Neural cell (in vitro differentiated cells): ENCODE measurements at regions not wholly inside any gene's neighbourhood (a gene's known extent, or its start where the extent isn't known, plus 50 kb on each side); places are given as distances from the start of the nearest gene placed in this dataset.

ENCODE experiments used
- H2AFZ ChIP-seq: fragments of 200-600, 300-800 bp; sonication (generic), shearing (Covaris generic); 2 replicates; pipeline ENCODE4 v1.6.0; 2014; ENCODE audit warnings: low read depth, mild to moderate bottlenecking, antibody characterized with exemption, low read length, moderate library complexity
- H3F3A ChIP-seq: fragments of 200-600 bp; shearing (Covaris generic); 2 replicates; pipeline ENCODE4 v1.6.1; 2016; ENCODE audit warnings: mild to moderate bottlenecking, moderate library complexity, mixed read lengths, antibody characterized with exemption, low read length; ENCODE audit not compliant: insufficient read depth, poor library complexity, severe bottlenecking
- H3K27ac ChIP-seq: fragments of 200-600, 300-800 bp; sonication (generic), shearing (Covaris generic); 2 replicates; pipeline ENCODE4 v1.5.1; 2014; ENCODE audit warnings: mild to moderate bottlenecking, low read length, moderate library complexity
- H3K27me3 ChIP-seq: fragments of 300-800, 200-600 bp; sonication (generic), shearing (Covaris generic); 2 replicates; pipeline ENCODE4 v1.6.0; 2014; ENCODE audit warnings: mild to moderate bottlenecking, low read depth, low read length, moderate library complexity; ENCODE audit not compliant: insufficient read depth
- H3K36me3 ChIP-seq: fragments of 300-800, 200-600 bp; sonication (generic), shearing (Covaris generic); 2 replicates; pipeline ENCODE4 v1.5.1; 2014; ENCODE audit warnings: mild to moderate bottlenecking, antibody characterized with exemption, low read length, moderate library complexity; ENCODE audit not compliant: insufficient read depth
- H3K4me2 ChIP-seq: fragments of 300-800, 200-600 bp; sonication (generic), shearing (Covaris generic); 2 replicates; pipeline ENCODE4 v1.6.0; 2014; ENCODE audit warnings: mild to moderate bottlenecking, low read length
- H3K4me3 ChIP-seq: fragments of 300-800, 200-600 bp; sonication (generic), shearing (Covaris generic); 2 replicates; pipeline ENCODE4 v1.5.1; 2014; ENCODE audit warnings: mild to moderate bottlenecking, low read length, moderate library complexity
- H3K79me2 ChIP-seq: fragments of 200-600 bp; shearing (Covaris generic); replicated peaks from 2 replicates; pipeline ENCODE4 v1.6.0; 2014; ENCODE audit warnings: mild to moderate bottlenecking, low read length, moderate library complexity; ENCODE audit not compliant: insufficient read depth
- H3K9ac ChIP-seq: fragments of 300-800, 200-600 bp; sonication (generic), shearing (Covaris generic); 2 replicates; pipeline ENCODE4 v1.6.1; 2016; ENCODE audit warnings: mild to moderate bottlenecking, low read length, mixed read lengths
- H3K9me2 ChIP-seq: fragments of 200-600 bp; shearing (Covaris generic); 2 replicates; pipeline ENCODE4 v1.6.1; 2016; ENCODE audit warnings: mild to moderate bottlenecking, low read length, mixed read lengths; ENCODE audit not compliant: insufficient read depth
- H3K9me3 ChIP-seq: fragments of 200-600, 300-800 bp; sonication (generic), shearing (Covaris generic); 2 replicates; pipeline ENCODE4 v1.6.1; 2016; ENCODE audit warnings: mild to moderate bottlenecking, mixed run types, low read length, moderate library complexity, mixed read lengths
- H4K20me1 ChIP-seq: fragments of 200-600 bp; shearing (Covaris generic); 2 replicates; pipeline ENCODE4 v1.6.1; 2016; ENCODE audit warnings: mild to moderate bottlenecking, mixed run types; ENCODE audit not compliant: insufficient read depth
- EP300 ChIP-seq: fragments of 450-650 bp; conservative IDR thresholded peaks from 2 replicates; pipeline ENCODE4 v1.6.1; 2014; ENCODE audit warnings: antibody characterized with exemption, mild to moderate bottlenecking, moderate library complexity; ENCODE audit not compliant: poor library complexity, severe bottlenecking
- EZH2 ChIP-seq: fragments of 200-600, 300-800 bp; shearing (Covaris generic), sonication (generic); IDR thresholded peaks from 2 replicates; pipeline ENCODE4 v1.6.1; 2014; ENCODE audit warnings: antibody characterized with exemption, low read length, borderline replicate concordance, mild to moderate bottlenecking; ENCODE audit not compliant: insufficient read depth, poor library complexity, severe bottlenecking
- MXI1 ChIP-seq: fragments of 450-650 bp; conservative IDR thresholded peaks from 2 replicates; pipeline ENCODE4 v1.6.1; 2014; ENCODE audit warnings: antibody characterized with exemption, mild to moderate bottlenecking; ENCODE audit not compliant: poor library complexity, severe bottlenecking
- POLR2AphosphoS5 ChIP-seq: IDR thresholded peaks from 2 replicates; pipeline ENCODE4 v1.6.1; 2012
- RAD21 ChIP-seq: fragments of 450-650 bp; conservative IDR thresholded peaks from 2 replicates; pipeline ENCODE4 v1.6.1; 2014; ENCODE audit warnings: antibody characterized with exemption, mild to moderate bottlenecking, moderate library complexity
- SMC3 ChIP-seq: fragments of 450-650 bp; conservative IDR thresholded peaks from 2 replicates; pipeline ENCODE4 v1.6.1; 2014; ENCODE audit warnings: antibody characterized with exemption, mild to moderate bottlenecking, moderate library complexity; ENCODE audit not compliant: poor library complexity
- TAF1 ChIP-seq: IDR thresholded peaks from 2 replicates; pipeline ENCODE4 v1.6.1; 2012; ENCODE audit warnings: low read depth
- TF ChIP-seq, protein P1 (sequence below): IDR thresholded peaks from 2 replicates; pipeline ENCODE4 v1.6.1; 2012; ENCODE audit warnings: borderline replicate concordance
- TF ChIP-seq, protein P2 (sequence below): fragments of 450-650 bp; IDR thresholded peaks from 2 replicates; pipeline ENCODE4 v1.5.1; 2014; ENCODE audit warnings: antibody characterized with exemption, mild to moderate bottlenecking, moderate library complexity; ENCODE audit not compliant: poor library complexity, severe bottlenecking

DNA sequence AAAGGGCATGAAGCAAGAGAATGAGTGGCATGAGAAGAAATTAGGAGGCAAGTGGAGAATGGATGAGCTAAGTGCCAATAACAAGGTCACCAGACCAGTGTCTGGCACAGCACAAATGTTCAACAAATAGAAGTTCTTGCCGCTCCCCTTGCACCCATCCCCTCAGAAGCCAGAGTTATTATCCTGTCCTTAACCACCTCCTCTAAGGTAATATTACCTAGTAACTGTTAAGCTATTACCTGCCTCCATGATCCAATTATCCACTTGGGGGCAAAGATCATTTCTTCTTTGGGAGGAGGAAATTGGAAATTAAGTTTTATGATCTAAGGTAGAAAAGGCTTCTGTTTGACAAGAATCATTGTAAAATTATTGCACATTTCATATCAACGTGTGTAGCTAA lies 133.8 kb downstream of the FOXA2 start:
- no peaks in the 10 kb centered on the region for H3K79me2 ChIP-seq
- no peaks in the 10 kb centered on the region for H3K36me3 ChIP-seq
- TF ChIP-seq RAD21 (no peak), POLR2AphosphoS5 (no peak), SMC3 (no peak), EZH2 (no peak), EP300 (no peak), MXI1 (no peak), TAF1 (no peak)
- TF ChIP-seq, protein P1, sequence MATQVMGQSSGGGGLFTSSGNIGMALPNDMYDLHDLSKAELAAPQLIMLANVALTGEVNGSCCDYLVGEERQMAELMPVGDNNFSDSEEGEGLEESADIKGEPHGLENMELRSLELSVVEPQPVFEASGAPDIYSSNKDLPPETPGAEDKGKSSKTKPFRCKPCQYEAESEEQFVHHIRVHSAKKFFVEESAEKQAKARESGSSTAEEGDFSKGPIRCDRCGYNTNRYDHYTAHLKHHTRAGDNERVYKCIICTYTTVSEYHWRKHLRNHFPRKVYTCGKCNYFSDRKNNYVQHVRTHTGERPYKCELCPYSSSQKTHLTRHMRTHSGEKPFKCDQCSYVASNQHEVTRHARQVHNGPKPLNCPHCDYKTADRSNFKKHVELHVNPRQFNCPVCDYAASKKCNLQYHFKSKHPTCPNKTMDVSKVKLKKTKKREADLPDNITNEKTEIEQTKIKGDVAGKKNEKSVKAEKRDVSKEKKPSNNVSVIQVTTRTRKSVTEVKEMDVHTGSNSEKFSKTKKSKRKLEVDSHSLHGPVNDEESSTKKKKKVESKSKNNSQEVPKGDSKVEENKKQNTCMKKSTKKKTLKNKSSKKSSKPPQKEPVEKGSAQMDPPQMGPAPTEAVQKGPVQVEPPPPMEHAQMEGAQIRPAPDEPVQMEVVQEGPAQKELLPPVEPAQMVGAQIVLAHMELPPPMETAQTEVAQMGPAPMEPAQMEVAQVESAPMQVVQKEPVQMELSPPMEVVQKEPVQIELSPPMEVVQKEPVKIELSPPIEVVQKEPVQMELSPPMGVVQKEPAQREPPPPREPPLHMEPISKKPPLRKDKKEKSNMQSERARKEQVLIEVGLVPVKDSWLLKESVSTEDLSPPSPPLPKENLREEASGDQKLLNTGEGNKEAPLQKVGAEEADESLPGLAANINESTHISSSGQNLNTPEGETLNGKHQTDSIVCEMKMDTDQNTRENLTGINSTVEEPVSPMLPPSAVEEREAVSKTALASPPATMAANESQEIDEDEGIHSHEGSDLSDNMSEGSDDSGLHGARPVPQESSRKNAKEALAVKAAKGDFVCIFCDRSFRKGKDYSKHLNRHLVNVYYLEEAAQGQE: no peak
- TF ChIP-seq, protein P2, sequence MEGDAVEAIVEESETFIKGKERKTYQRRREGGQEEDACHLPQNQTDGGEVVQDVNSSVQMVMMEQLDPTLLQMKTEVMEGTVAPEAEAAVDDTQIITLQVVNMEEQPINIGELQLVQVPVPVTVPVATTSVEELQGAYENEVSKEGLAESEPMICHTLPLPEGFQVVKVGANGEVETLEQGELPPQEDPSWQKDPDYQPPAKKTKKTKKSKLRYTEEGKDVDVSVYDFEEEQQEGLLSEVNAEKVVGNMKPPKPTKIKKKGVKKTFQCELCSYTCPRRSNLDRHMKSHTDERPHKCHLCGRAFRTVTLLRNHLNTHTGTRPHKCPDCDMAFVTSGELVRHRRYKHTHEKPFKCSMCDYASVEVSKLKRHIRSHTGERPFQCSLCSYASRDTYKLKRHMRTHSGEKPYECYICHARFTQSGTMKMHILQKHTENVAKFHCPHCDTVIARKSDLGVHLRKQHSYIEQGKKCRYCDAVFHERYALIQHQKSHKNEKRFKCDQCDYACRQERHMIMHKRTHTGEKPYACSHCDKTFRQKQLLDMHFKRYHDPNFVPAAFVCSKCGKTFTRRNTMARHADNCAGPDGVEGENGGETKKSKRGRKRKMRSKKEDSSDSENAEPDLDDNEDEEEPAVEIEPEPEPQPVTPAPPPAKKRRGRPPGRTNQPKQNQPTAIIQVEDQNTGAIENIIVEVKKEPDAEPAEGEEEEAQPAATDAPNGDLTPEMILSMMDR: no peak
- no peak overlapping the region for H3K27ac ChIP-seq
- H3K9me2 ChIP-seq: no peaks in the 10 kb centered on the region
- no peaks in the 10 kb centered on the region for H3F3A ChIP-seq
- H3K9ac ChIP-seq: no peak overlapping the region
- H3K4me3 ChIP-seq: no peak overlapping the region
- H3K4me2 ChIP-seq: no peak overlapping the region
- no peaks in the 10 kb centered on the region for H3K9me3 ChIP-seq
- H4K20me1 ChIP-seq: no peaks in the 10 kb centered on the region
- H2AFZ ChIP-seq: no peak overlapping the region
- H3K27me3 ChIP-seq: no peaks in the 10 kb centered on the region

DNA sequence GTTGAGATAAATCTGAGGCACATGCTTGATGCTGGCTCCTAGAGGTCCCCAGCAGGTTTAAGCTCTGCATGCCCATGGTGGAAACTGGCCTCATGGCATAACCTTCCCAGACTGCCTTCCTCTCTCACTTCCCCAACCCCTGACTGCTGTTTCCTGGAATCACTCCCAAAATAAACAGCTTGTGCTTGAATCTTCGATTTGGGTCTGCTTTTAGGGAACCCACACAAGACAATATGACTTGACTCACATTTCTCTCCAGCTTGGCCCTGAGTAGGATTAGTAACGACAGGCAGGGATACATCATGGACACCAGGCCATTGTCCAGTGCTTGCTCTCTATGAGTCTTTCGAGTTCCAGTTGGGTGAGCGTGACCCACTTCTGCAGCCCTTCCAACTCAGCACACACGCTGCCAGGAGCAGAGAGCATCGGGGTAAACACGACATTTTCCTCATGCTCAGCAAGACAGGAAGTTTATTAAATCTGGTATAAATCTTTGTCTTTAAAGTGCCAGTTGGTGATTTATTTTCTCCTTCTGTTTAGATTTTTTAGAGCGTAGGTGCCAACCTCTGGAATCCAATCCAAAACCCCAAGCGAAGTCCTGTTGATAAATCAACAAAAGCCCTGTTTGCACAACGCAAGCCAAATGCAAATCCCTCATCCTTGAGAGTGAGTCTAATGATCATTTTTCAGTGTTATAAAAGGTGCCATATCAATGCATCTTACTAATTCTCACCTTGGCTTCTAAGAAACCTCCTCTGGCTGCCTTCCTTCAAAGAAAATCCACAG lies 135.0 kb downstream of the FOXA2 start:
- Histone ChIP-seq H3K79me2 (no peaks in the 10 kb centered on the region), H3K9me3 (no peaks in the 10 kb centered on the region), H3K9ac (no peak overlapping the region), H3K27me3 (no peaks in the 10 kb centered on the region), H3K9me2 (no peaks in the 10 kb centered on the region), H3K4me2 (no peak overlapping the region), H2AFZ (no peak overlapping the region), H4K20me1 (no peaks in the 10 kb centered on the region), H3F3A (no peaks in the 10 kb centered on the region), H3K4me3 (no peak overlapping the region), H3K36me3 (no peaks in the 10 kb centered on the region), H3K27ac (no peak overlapping the region)
- TF ChIP-seq MXI1: no peak
- TF ChIP-seq RAD21: no peak
- TF ChIP-seq, protein P1: no peak
- TF ChIP-seq, protein P2: no peak
- TF ChIP-seq POLR2AphosphoS5: no peak
- TF ChIP-seq TAF1: no peak
- no peak for TF ChIP-seq EZH2
- TF ChIP-seq SMC3: no peak
- TF ChIP-seq EP300: no peak
